ENCODE measurements at regions not wholly inside any gene's neighbourhood (a gene's known extent, or its start where the extent isn't known, plus 50 kb on each side); places are given as distances from the start of the nearest gene placed in this dataset.

GRCh38 chr6:20338156-20338555 lies 63.5 kb upstream of the E2F3 start:
- no peak overlapping the region for H3K4me3 ChIP-seq (ENCODE audit: low read depth in 2 of 2, low read length in 1 of 2)
- no peaks in the 10 kb centered on the region for H3K4me1 ChIP-seq (ENCODE audit: control insufficient read depth in 1 of 2, insufficient read depth in 2 of 2, low read depth in 1 of 2, low read length in 1 of 2)
- H3K27me3 ChIP-seq (ENCODE audit: insufficient read depth) = no peaks in the 10 kb centered on the region
- H2AFZ ChIP-seq (ENCODE audit: low read depth) = no peak overlapping the region
- H3K4me2 ChIP-seq = no peak overlapping the region
- no peaks in the 10 kb centered on the region for H4K20me1 ChIP-seq (ENCODE audit: insufficient read depth)
- H3K9me2 ChIP-seq = no peaks in the 10 kb centered on the region
- no peak for DNase-seq
- H3K79me2 ChIP-seq (ENCODE audit: insufficient read depth) = no peaks in the 10 kb centered on the region
- ChIA-PET POLR2A (no interaction called here), CTCF (interaction anchor here (0.9 to 1.2 kb wide), 2 partner anchors 179 to 190 kb away, joined by 3 read pairs; no protein-coding TSS in a partner anchor)
- no peaks in the 10 kb centered on the region for H3K36me3 ChIP-seq (replicated peaks in 1 of 2; ENCODE audit: control insufficient read depth in 1 of 2, insufficient read depth in 2 of 2, low read length in 1 of 2)
- H3K27ac ChIP-seq (ENCODE audit: low read depth in 2 of 2, low read length in 1 of 2) = no peak overlapping the region
- no peak overlapping the region for H3K9ac ChIP-seq
- TF ChIP-seq SIN3A (IDR thresholded peaks at IDR 0.05; ENCODE audit: borderline replicate concordance, low read depth, low read length) = no peak
- no peak for TF ChIP-seq GATA2 (CRISPR knock-in tag; IDR thresholded peaks at IDR 0.05)
- no peak for TF ChIP-seq POLR2AphosphoS5 (IDR thresholded peaks at IDR 0.05; ENCODE audit: low read depth, low read length)
- TF ChIP-seq CTCF (IDR thresholded peaks at IDR 0.05) = no peak
- TF ChIP-seq ZBTB33 (IDR thresholded peaks at IDR 0.05; ENCODE audit: borderline replicate concordance, low read depth) = no peak
- TF ChIP-seq NFIC (IDR thresholded peaks at IDR 0.05; ENCODE audit: borderline replicate concordance) = no peak
- no peak for TF ChIP-seq FOXM1 (IDR thresholded peaks at IDR 0.05; ENCODE audit: low read depth)
- no peak for TF ChIP-seq RCOR1 (IDR thresholded peaks at IDR 0.05; ENCODE audit: low read length)
- WGBS (ENCODE audit: low lambda C conversion rate) = 35% methylated on average over 2 of the region's 2 CpGs
- no peaks in the 10 kb centered on the region for H3F3A ChIP-seq (replicated peaks; ENCODE audit: insufficient read depth)
- H3K9me3 ChIP-seq = no peaks in the 10 kb centered on the region

- WGBS (ENCODE audit: low lambda C conversion rate) = 57% methylated on average over 9 of the region's 9 CpGs
- CTCF ChIA-PET = interaction anchor here (0.7 to 1.4 kb wide), 2 partner anchors 9 to 214 kb away, joined by 3 to 6 read pairs; no protein-coding TSS in a partner anchor
- DNase-seq = no peak
These were observed 61.4 kb upstream of the E2F3 start for GRCh38 chr6:20340068-20340848.

More at GRCh38 chr6:20340068-20340848, 61.4 kb upstream of the E2F3 start:
- TF ChIP-seq IRF3 (IDR thresholded peaks at IDR 0.05; ENCODE audit: low read depth, low read length) = no peak
- TF ChIP-seq EP300 (IDR thresholded peaks at IDR 0.05; ENCODE audit: borderline replicate concordance in 1 of 2, low read depth in 1 of 2, low read length in 1 of 2) = no peak
- no peak for TF ChIP-seq FOXM1 (IDR thresholded peaks at IDR 0.05; ENCODE audit: low read depth)
- no peak for TF ChIP-seq MEF2A (IDR thresholded peaks at IDR 0.05; ENCODE audit: borderline replicate concordance, low read depth)
- TF ChIP-seq REST (IDR thresholded peaks at IDR 0.05; ENCODE audit: low read depth, low read length) = no peak
- H2AFZ ChIP-seq (ENCODE audit: low read depth) = no peak overlapping the region
- no peaks in the 10 kb centered on the region for H3K79me2 ChIP-seq (ENCODE audit: insufficient read depth)
- H3K4me2 ChIP-seq = no peak overlapping the region
- no peaks in the 10 kb centered on the region for H3K4me1 ChIP-seq (ENCODE audit: control insufficient read depth in 1 of 2, insufficient read depth in 2 of 2, low read depth in 1 of 2, low read length in 1 of 2)
- H3K36me3 ChIP-seq (replicated peaks in 1 of 2; ENCODE audit: control insufficient read depth in 1 of 2, insufficient read depth in 2 of 2, low read length in 1 of 2) = no peaks in the 10 kb centered on the region
- H3K4me3 ChIP-seq (ENCODE audit: low read depth in 2 of 2, low read length in 1 of 2) = no peak overlapping the region
- H3F3A ChIP-seq (replicated peaks; ENCODE audit: insufficient read depth) = no peaks in the 10 kb centered on the region
- no peak overlapping the region for H3K27ac ChIP-seq (ENCODE audit: low read depth in 2 of 2, low read length in 1 of 2)
- no peak overlapping the region for H3K9ac ChIP-seq
- no peaks in the 10 kb centered on the region for H3K27me3 ChIP-seq (ENCODE audit: insufficient read depth)
- no peaks in the 10 kb centered on the region for H3K9me3 ChIP-seq
- H3K9me2 ChIP-seq = no peaks in the 10 kb centered on the region
- POLR2A ChIA-PET = no interaction called here
- no peaks in the 10 kb centered on the region for H4K20me1 ChIP-seq (ENCODE audit: insufficient read depth)

Data from SK-N-SH (cell line).